Prostate gland (tissue), 2 donors: ENCODE measurements at regions not wholly inside any gene's neighbourhood (a gene's known extent, or its start where the extent isn't known, plus 50 kb on each side); places are given as distances from the start of the nearest gene placed in this dataset.

Source experiments
- DNase-seq: peaks from one replicate; pipeline ENCODE4 v3.0.0-alpha.2; 2019; ENCODE audit warnings: low spot score
- H3K27ac ChIP-seq, 2 donors: fragments of 200-600 bp; sonication (generic); 2 replicates each; pipeline ENCODE4 v1.5.1; 2017 to 2019
- H3K27me3 ChIP-seq: fragments of 200-600 bp; sonication (generic); replicated peaks from 2 replicates; pipeline ENCODE4 v1.5.1; 2019; ENCODE audit not compliant: insufficient read depth
- H3K36me3 ChIP-seq, 2 donors: fragments of 200-600 bp; sonication (generic); 1 replicate in 1 of 2; 2 replicates in 1 of 2; pipeline versions ENCODE4 v1.5.1 to v1.8.1; 2017 to 2019
- H3K4me1 ChIP-seq: fragments of 200-600 bp; sonication (generic); replicated peaks from 2 replicates; pipeline ENCODE4 v1.5.1; 2019
- H3K4me3 ChIP-seq, 2 donors: fragments of 200-600 bp; sonication (generic); 2 replicates each; pipeline ENCODE4 v1.5.1; 2017 to 2019
- H3K9me3 ChIP-seq: fragments of 200-600 bp; sonication (generic); 2 replicates; pipeline ENCODE4 v1.5.1; 2017
- CTCF ChIP-seq, 4 experiments: fragments of 200-600 bp in 2 of 4; fragments of 450-650 bp in 2 of 4; sonication (generic) in 2 of 4; IDR thresholded peaks; 1 replicate in 3 of 4; 2 replicates in 1 of 4; pipeline ENCODE4 v1.5.1; 2016 to 2019; ENCODE audit warnings: antibody characterized with exemption in 4 of 4, mild to moderate bottlenecking in 2 of 4, moderate library complexity in 2 of 4
- POLR2A ChIP-seq: fragments of 450-650 bp; IDR thresholded peaks from one replicate; pipeline ENCODE4 v1.6.1; 2016; ENCODE audit warnings: antibody characterized with exemption, mild to moderate bottlenecking
- POLR2AphosphoS5 ChIP-seq: sonication (generic); formaldehyde crosslinking; IDR thresholded peaks from one replicate; pipeline ENCODE4 v1.6.1; 2017; ENCODE audit warnings: antibody characterized with exemption
- WGBS: methylation state at CpG from one replicate; pipeline ENCODE4 v1.1.5; 2018; 5-methylcytosine and 5-hydroxymethylcytosine counted together
- intact Hi-C: fragments of 100-400 bp; cut with DNase I; formaldehyde crosslinking; loops from one replicate; pipeline ENCODE4 v1.14.2; 2022

GRCh38 chr16:73197598-73197997 lies 149.7 kb upstream of the ZFHX3 start:
- no peak for DNase-seq
- Histone ChIP-seq H3K27me3 (no peaks in the 10 kb centered on the region), H3K27ac (no peak overlapping the region), H3K36me3 (no peaks in the 10 kb centered on the region), H3K4me3 (no peak overlapping the region), H3K4me1 (no peaks in the 10 kb centered on the region), H3K9me3 (no peaks in the 10 kb centered on the region)
- no peak for TF ChIP-seq POLR2A
- no peak for TF ChIP-seq CTCF (IDR thresholded peaks at IDR 0.05)
- no peak for TF ChIP-seq POLR2AphosphoS5
- intact Hi-C loops, result loop anchor here (5.0 to 10.0 kb wide), 3 partner anchors 365 to 693 kb away; no protein-coding TSS in a partner anchor
- WGBS, result 75% methylated on average over 3 of the region's 3 CpGs

DNA sequence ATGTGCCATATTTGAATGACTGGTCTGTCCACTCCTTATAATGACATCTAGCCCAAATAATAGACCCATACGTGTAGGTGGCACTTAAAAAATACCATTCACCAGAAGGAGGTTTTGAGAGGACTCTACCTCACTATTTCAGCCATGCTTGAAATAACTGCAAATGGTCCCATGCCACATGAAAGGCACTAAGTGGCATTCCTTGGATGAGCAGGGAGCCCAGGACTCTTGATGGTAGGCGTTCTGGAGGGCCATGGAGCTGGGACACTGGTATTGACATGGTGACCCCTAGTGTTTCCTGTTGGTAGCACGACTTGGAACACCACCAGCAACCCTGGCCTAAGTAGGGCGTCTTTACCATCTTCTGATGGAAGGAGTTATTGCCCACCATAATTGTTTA lies 148.7 kb upstream of the ZFHX3 start:
- H3K4me3 ChIP-seq, result no peak overlapping the region
- no peaks in the 10 kb centered on the region for H3K27me3 ChIP-seq
- no peaks in the 10 kb centered on the region for H3K4me1 ChIP-seq
- DNase-seq, result peak; percentile 73
- intact Hi-C loops, result loop anchor here (5.0 to 10.0 kb wide), 3 partner anchors 364 to 692 kb away; no protein-coding TSS in a partner anchor
- no peak overlapping the region for H3K27ac ChIP-seq
- no peak for TF ChIP-seq POLR2A
- peak; percentile 41 for TF ChIP-seq POLR2AphosphoS5
- peak in 3 of 4 experiments; percentile 49 to 68 (median 66) for TF ChIP-seq CTCF (IDR thresholded peaks at IDR 0.05)
- H3K9me3 ChIP-seq, result no peaks in the 10 kb centered on the region
- 41% methylated on average over 4 of the region's 4 CpGs for WGBS
- no peaks in the 10 kb centered on the region for H3K36me3 ChIP-seq

DNA sequence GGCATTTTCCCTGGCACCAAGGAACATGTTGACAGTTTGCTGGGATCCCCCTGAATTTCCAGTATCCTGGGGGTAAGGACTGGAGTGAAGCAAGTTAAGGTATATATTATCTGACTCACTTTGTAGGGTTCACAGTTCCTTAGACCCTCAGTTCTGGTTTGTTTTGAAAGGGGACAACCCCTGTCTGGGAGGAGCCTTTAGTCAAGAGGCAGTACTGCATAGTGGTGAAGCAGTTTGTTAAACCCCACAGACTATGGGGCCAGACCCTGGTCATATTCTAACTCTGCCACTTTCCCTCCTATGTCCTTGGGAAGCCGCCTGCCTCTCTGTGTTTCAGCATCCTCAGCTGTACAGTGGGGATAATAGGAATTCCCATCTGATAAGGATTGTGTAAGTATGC lies 145.5 kb upstream of the ZFHX3 start:
- no peaks in the 10 kb centered on the region for H3K27me3 ChIP-seq
- TF ChIP-seq CTCF (IDR thresholded peaks at IDR 0.05) (no peak), POLR2A (no peak), POLR2AphosphoS5 (no peak)
- H3K9me3 ChIP-seq, result no peaks in the 10 kb centered on the region
- no peak overlapping the region for H3K4me3 ChIP-seq
- 93% methylated on average over 1 of the region's 1 CpG for WGBS
- no peaks in the 10 kb centered on the region for H3K36me3 ChIP-seq
- no peaks in the 10 kb centered on the region for H3K4me1 ChIP-seq
- no peak for DNase-seq
- intact Hi-C loops, result loop anchor here (10.0 kb wide), 2 partner anchors 509 to 689 kb away; no protein-coding TSS in a partner anchor
- H3K27ac ChIP-seq, result no peak overlapping the region

DNA sequence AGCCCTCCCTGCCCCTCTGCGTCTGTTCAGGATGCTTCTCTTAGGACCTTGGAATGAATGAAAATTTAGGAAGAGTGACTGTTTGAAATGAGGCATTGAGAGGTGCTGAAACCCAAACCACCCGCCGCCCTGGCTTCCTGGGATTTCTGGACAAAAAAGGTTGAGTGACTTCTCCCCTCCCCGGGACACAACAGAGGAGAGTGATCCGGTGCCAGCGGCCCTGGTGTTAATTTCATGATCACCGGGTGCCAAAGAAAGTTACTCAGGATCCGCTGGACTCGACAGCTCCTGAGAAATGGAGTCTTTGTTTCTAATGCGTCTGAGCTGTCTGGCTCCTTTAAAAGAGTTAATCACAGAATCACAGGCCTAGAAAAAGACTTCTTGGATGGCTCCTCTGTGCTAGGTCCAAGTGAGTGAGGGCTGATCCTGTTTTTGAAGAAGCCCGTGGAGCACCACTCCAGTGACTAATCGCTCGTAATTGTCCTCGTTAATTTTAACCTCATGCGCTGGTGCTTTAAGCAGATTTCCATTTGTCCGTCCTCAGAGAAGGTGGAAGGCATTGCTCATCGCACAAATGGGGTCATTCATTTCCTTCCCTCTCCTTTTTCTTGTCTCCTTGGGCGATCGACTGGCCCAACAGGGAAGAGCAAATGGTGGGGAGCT lies 144.4 kb upstream of the ZFHX3 start:
- no peaks in the 10 kb centered on the region for H3K36me3 ChIP-seq
- WGBS, result 68% methylated on average over 19 of the region's 19 CpGs
- intact Hi-C loops, result loop anchor here (10.0 kb wide), 2 partner anchors 508 to 688 kb away; no protein-coding TSS in a partner anchor
- no peaks in the 10 kb centered on the region for H3K27me3 ChIP-seq
- no peaks in the 10 kb centered on the region for H3K9me3 ChIP-seq
- H3K4me3 ChIP-seq, result no peak overlapping the region
- no peaks in the 10 kb centered on the region for H3K4me1 ChIP-seq
- no peak overlapping the region for H3K27ac ChIP-seq
- DNase-seq, result no peak
- TF ChIP-seq CTCF (IDR thresholded peaks at IDR 0.05) (no peak), POLR2A (no peak), POLR2AphosphoS5 (no peak)

GRCh38 chr16:73191660-73192046 lies 143.7 kb upstream of the ZFHX3 start:
- H3K4me1 ChIP-seq, result no peaks in the 10 kb centered on the region
- no peak overlapping the region for H3K4me3 ChIP-seq
- no peaks in the 10 kb centered on the region for H3K27me3 ChIP-seq
- TF ChIP-seq CTCF (IDR thresholded peaks at IDR 0.05), result no peak
- TF ChIP-seq POLR2AphosphoS5, result no peak
- TF ChIP-seq POLR2A, result no peak
- H3K9me3 ChIP-seq, result no peaks in the 10 kb centered on the region
- intact Hi-C loops, result loop anchor here (10.0 kb wide), 2 partner anchors 507 to 687 kb away; no protein-coding TSS in a partner anchor
- WGBS, result 84% methylated on average over 8 of the region's 8 CpGs
- no peak overlapping the region for H3K27ac ChIP-seq
- DNase-seq, result no peak
- no peaks in the 10 kb centered on the region for H3K36me3 ChIP-seq
